GM19328 (cell line): ENCODE measurements at regions not wholly inside any gene's neighbourhood (a gene's known extent, or its start where the extent isn't known, plus 50 kb on each side); places are given as distances from the start of the nearest gene placed in this dataset.

Source experiments
- ATAC-seq: cut with Tn5 transposase; IDR thresholded peaks from one replicate; pipeline ENCODE4 v1.9.1; 2021; ENCODE audit warnings: mild to moderate bottlenecking, moderate library complexity; ENCODE audit not compliant: unreplicated experiment

GRCh38 chr3:16658004-16658924, 53.0 kb upstream of the DAZL start:
- no peak for ATAC-seq

GRCh38 chr3:16658925-16659793, 53.9 kb upstream of the DAZL start:
- ATAC-seq, result no peak

GRCh38 chr3:16663854-16664712, 58.9 kb upstream of the DAZL start:
- no peak for ATAC-seq

GRCh38 chr3:16665282-16665741, 60.1 kb upstream of the DAZL start:
- no peak for ATAC-seq

GRCh38 chr3:16666206-16666605, 61.0 kb upstream of the DAZL start:
- no peak for ATAC-seq

- ATAC-seq, result no peak
Observed at GRCh38 chr3:16667633-16668032, 62.4 kb upstream of the DAZL start.

- ATAC-seq, result no peak
Observed at GRCh38 chr3:16668776-16669545, 63.7 kb upstream of the DAZL start.

- ATAC-seq, result no peak
Observed at GRCh38 chr3:16670191-16670590, 65.0 kb upstream of the DAZL start.

GRCh38 chr3:16671690-16672089, 66.5 kb upstream of the DAZL start:
- no peak for ATAC-seq

GRCh38 chr3:16673530-16673929, 68.3 kb upstream of the DAZL start:
- ATAC-seq, result no peak

- ATAC-seq, result no peak
Observed at GRCh38 chr3:16675805-16676204, 70.6 kb upstream of the DAZL start.

GRCh38 chr3:16686679-16687078, 81.5 kb upstream of the DAZL start:
- no peak for ATAC-seq

GRCh38 chr3:16687221-16687620, 82.0 kb upstream of the DAZL start:
- ATAC-seq, result no peak

GRCh38 chr3:16692486-16693344, 87.5 kb upstream of the DAZL start:
- ATAC-seq, result no peak

- ATAC-seq, result no peak
Observed at GRCh38 chr3:16693820-16694219, 88.6 kb upstream of the DAZL start.

- no peak for ATAC-seq
Observed at GRCh38 chr3:16695710-16696109, 90.5 kb upstream of the DAZL start.

GRCh38 chr3:16697443-16698147, 92.4 kb upstream of the DAZL start:
- no peak for ATAC-seq

- no peak for ATAC-seq
Observed at GRCh38 chr3:16700651-16701050, 95.4 kb upstream of the DAZL start.
